ENCODE measurements at regions not wholly inside any gene's neighbourhood (a gene's known extent, or its start where the extent isn't known, plus 50 kb on each side); places are given as distances from the start of the nearest gene placed in this dataset.

GRCh38 chr11:36985562-36985961 is 387.5 kb upstream of the RAG2 start:
- no peak overlapping the region for H3K4me3 ChIP-seq (ENCODE audit: low read depth, low read length)
- TF ChIP-seq, protein P1, sequence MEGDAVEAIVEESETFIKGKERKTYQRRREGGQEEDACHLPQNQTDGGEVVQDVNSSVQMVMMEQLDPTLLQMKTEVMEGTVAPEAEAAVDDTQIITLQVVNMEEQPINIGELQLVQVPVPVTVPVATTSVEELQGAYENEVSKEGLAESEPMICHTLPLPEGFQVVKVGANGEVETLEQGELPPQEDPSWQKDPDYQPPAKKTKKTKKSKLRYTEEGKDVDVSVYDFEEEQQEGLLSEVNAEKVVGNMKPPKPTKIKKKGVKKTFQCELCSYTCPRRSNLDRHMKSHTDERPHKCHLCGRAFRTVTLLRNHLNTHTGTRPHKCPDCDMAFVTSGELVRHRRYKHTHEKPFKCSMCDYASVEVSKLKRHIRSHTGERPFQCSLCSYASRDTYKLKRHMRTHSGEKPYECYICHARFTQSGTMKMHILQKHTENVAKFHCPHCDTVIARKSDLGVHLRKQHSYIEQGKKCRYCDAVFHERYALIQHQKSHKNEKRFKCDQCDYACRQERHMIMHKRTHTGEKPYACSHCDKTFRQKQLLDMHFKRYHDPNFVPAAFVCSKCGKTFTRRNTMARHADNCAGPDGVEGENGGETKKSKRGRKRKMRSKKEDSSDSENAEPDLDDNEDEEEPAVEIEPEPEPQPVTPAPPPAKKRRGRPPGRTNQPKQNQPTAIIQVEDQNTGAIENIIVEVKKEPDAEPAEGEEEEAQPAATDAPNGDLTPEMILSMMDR (IDR thresholded peaks at IDR 0.05; ENCODE audit: insufficient read depth, low read depth, low read length), result no peak
- no peak for DNase-seq (ENCODE audit: low read depth)
- no peaks in the 10 kb centered on the region for H3K27me3 ChIP-seq (ENCODE audit: control insufficient read depth, insufficient read depth, low read length)
- CTCF ChIA-PET, result no interaction called here
- no peaks in the 10 kb centered on the region for H3K36me3 ChIP-seq (ENCODE audit: control insufficient read depth, insufficient read depth, low read length)
- POLR2A ChIA-PET, result no interaction called here

GRCh38 chr11:36976741-36977140 is 378.7 kb upstream of the RAG2 start:
- CTCF ChIA-PET, result interaction anchor here (0.7 kb wide), 1 partner anchor 10 kb away, joined by 3 read pairs; no protein-coding TSS in a partner anchor
- POLR2A ChIA-PET, result no interaction called here

GRCh38 chr11:36974771-36975170 is 376.7 kb upstream of the RAG2 start:
- ChIA-PET CTCF (no interaction called here), POLR2A (no interaction called here)
- TF ChIP-seq, protein P1 (IDR thresholded peaks at IDR 0.05; ENCODE audit: insufficient read depth, low read depth, low read length), result no peak
- Histone ChIP-seq H3K27me3 (ENCODE audit: control insufficient read depth, insufficient read depth, low read length) (no peaks in the 10 kb centered on the region), H3K4me3 (ENCODE audit: low read depth, low read length) (no peak overlapping the region), H3K36me3 (ENCODE audit: control insufficient read depth, insufficient read depth, low read length) (no peaks in the 10 kb centered on the region)
- DNase-seq (ENCODE audit: low read depth), result no peak

More at GRCh38 chr11:36976741-36977140, 378.7 kb upstream of the RAG2 start:
- no peaks in the 10 kb centered on the region for H3K36me3 ChIP-seq (ENCODE audit: control insufficient read depth, insufficient read depth, low read length)
- DNase-seq (ENCODE audit: low read depth), result no peak
- no peak overlapping the region for H3K4me3 ChIP-seq (ENCODE audit: low read depth, low read length)
- H3K27me3 ChIP-seq (ENCODE audit: control insufficient read depth, insufficient read depth, low read length), result no peaks in the 10 kb centered on the region
- TF ChIP-seq, protein P1 (IDR thresholded peaks at IDR 0.05; ENCODE audit: insufficient read depth, low read depth, low read length), result no peak

- POLR2A ChIA-PET, result no interaction called here
- no peak overlapping the region for H3K4me3 ChIP-seq (ENCODE audit: low read depth, low read length)
- CTCF ChIA-PET, result no interaction called here
- no peaks in the 10 kb centered on the region for H3K36me3 ChIP-seq (ENCODE audit: control insufficient read depth, insufficient read depth, low read length)
- TF ChIP-seq, protein P1 (IDR thresholded peaks at IDR 0.05; ENCODE audit: insufficient read depth, low read depth, low read length), result no peak
- H3K27me3 ChIP-seq (ENCODE audit: control insufficient read depth, insufficient read depth, low read length), result no peaks in the 10 kb centered on the region
- no peak for DNase-seq (ENCODE audit: low read depth)
Observed at GRCh38 chr11:36953976-36954375, 355.9 kb upstream of the RAG2 start.

GRCh38 chr11:36948460-36949127 is 350.6 kb upstream of the RAG2 start:
- CTCF ChIA-PET, result no interaction called here
- Histone ChIP-seq H3K27me3 (ENCODE audit: control insufficient read depth, insufficient read depth, low read length) (no peaks in the 10 kb centered on the region), H3K4me3 (ENCODE audit: low read depth, low read length) (no peak overlapping the region), H3K36me3 (ENCODE audit: control insufficient read depth, insufficient read depth, low read length) (no peaks in the 10 kb centered on the region)
- TF ChIP-seq, protein P1 (IDR thresholded peaks at IDR 0.05; ENCODE audit: insufficient read depth, low read depth, low read length), result no peak
- no peak for DNase-seq (ENCODE audit: low read depth)
- POLR2A ChIA-PET, result no interaction called here
